Heart left ventricle (tissue), 13 donors: ENCODE measurements at regions not wholly inside any gene's neighbourhood (a gene's known extent, or its start where the extent isn't known, plus 50 kb on each side); places are given as distances from the start of the nearest gene placed in this dataset.

Source experiments
- CTCF ChIP-seq, 12 donors: fragments of 200-600 bp; sonication (generic) in 4 of 12; IDR thresholded peaks; one replicate each; pipeline versions ENCODE4 v1.5.0 to v1.8.0; 2018 to 2022; ENCODE audit warnings: antibody characterized with exemption in 12 of 12, mild to moderate bottlenecking in 5 of 12
- POLR2A ChIP-seq, 2 donors: fragments of 450-650 bp; IDR thresholded peaks; one replicate each; pipeline ENCODE4 v1.6.1; 2017; ENCODE audit warnings: antibody characterized with exemption in 2 of 2, mild to moderate bottlenecking in 2 of 2, moderate library complexity in 2 of 2
- donor health status: ischemic (EF 13 %, LVEDD 7.1; RV severe dilation, severe dysfunction).
- donor health status: DM: no; HTN: yes; CAD: no.
- donor health status: DM: no; HTN: no; CAD: no.
- donor health status: ischemic (EF 25% LVEDD 6.9; RV normal size, moderate dysfunction).
- donor health status: ischemic (EF 25% LVEDD 5.7; RV mildly dilated, moderate dysfunction).
- donor health status: ischemic (EF 35%, LVEDD 5.7; RV mildly dilated, moderate dysfunction).
- donor health status: nonischemic (EF 11% LVEDD 7.7; RV severe dilation, severe dysfunction).
- donor health status: DM: yes; HTN: yes; CAD: no.
- donor health status: PGD.
- donor health status: ischemic (EF 29% LVEDD 5.4; RV normal size, mild dysfunction).
- donor health status: nonischemic (EF 23%, LVEDD 6.1; RV moderate dilation, normal function).

GRCh38 chr5:37896159-37896558, 56.3 kb upstream of the GDNF start:
- TF ChIP-seq CTCF (IDR thresholded peaks at IDR 0.05) (no peak), POLR2A (IDR thresholded peaks at IDR 0.05) (no peak)
